Endothelial cell of umbilical vein (primary cell): ENCODE measurements at regions not wholly inside any gene's neighbourhood (a gene's known extent, or its start where the extent isn't known, plus 50 kb on each side); places are given as distances from the start of the nearest gene placed in this dataset.

Experiments used
- POLR2AphosphoS5 ChIP-seq: IDR thresholded peaks from 2 replicates; pipeline ENCODE4 v1.6.1; 2012; ENCODE audit warnings: low read depth, mild to moderate bottlenecking, control low read depth, low read length, moderate library complexity; ENCODE audit not compliant: insufficient read depth
- TF ChIP-seq, protein P1 (sequence below), 2 donors: IDR thresholded peaks; 1 replicate in 1 of 2; 2 replicates in 1 of 2; pipeline ENCODE4 v1.5.1; 2011; ENCODE audit warnings: low read length in 2 of 2, mild to moderate bottlenecking in 2 of 2, moderate library complexity in 2 of 2, control low read depth in 1 of 2, inconsistent platforms in 1 of 2, low read depth in 1 of 2; ENCODE audit not compliant: insufficient read depth in 1 of 2; ENCODE audit errors: extremely low read depth in 1 of 2

DNA sequence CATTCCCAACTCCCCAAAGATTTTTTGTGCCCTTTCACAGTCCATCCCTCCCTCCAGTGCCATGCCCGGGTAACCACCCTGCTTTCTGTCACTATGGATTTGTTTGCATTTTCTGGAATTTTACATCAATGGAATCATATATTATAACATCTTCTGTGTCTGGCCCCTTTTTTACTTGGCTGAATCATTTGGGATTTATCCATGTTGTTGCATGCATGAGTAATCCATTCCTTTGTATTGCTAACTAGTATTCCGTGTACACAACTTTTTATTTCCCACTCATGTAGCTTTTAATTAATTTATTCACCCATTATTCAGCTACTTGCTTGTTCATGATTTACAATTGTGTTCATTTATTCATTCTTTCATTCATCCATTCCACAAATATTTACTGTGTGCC, 94.1 kb downstream of the FGF18 start:
- no peak for TF ChIP-seq POLR2AphosphoS5
- TF ChIP-seq, protein P1, sequence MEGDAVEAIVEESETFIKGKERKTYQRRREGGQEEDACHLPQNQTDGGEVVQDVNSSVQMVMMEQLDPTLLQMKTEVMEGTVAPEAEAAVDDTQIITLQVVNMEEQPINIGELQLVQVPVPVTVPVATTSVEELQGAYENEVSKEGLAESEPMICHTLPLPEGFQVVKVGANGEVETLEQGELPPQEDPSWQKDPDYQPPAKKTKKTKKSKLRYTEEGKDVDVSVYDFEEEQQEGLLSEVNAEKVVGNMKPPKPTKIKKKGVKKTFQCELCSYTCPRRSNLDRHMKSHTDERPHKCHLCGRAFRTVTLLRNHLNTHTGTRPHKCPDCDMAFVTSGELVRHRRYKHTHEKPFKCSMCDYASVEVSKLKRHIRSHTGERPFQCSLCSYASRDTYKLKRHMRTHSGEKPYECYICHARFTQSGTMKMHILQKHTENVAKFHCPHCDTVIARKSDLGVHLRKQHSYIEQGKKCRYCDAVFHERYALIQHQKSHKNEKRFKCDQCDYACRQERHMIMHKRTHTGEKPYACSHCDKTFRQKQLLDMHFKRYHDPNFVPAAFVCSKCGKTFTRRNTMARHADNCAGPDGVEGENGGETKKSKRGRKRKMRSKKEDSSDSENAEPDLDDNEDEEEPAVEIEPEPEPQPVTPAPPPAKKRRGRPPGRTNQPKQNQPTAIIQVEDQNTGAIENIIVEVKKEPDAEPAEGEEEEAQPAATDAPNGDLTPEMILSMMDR (IDR thresholded peaks at IDR 0.05; ENCODE audit: extremely low read depth in 1 of 2, insufficient read depth in 1 of 2, low read depth in 1 of 2, low read length in 2 of 2): no peak
